Hematopoietic multipotent progenitor cell treated with erythropoietin and hydrocortisone succinate and interleukin-3 and kit ligand, for 8 days (in vitro differentiated cells): ENCODE measurements at regions not wholly inside any gene's neighbourhood (a gene's known extent, or its start where the extent isn't known, plus 50 kb on each side); places are given as distances from the start of the nearest gene placed in this dataset.

Source experiments
- DNase-seq: peaks from one replicate; pipeline ENCODE4 v3.0.0-alpha.2; 2015

- DNase-seq = no peak
Measured at GRCh38 chr20:23228912-23229311, 121.7 kb upstream of the NXT1 start.

GRCh38 chr20:23227976-23228375, 122.6 kb upstream of the NXT1 start:
- no peak for DNase-seq

- no peak for DNase-seq
Measured at GRCh38 chr20:23227274-23227673, 123.3 kb upstream of the NXT1 start.

- DNase-seq = no peak
Measured at GRCh38 chr20:23226612-23227265, 123.9 kb upstream of the NXT1 start.

GRCh38 chr20:23225407-23226060, 125.1 kb upstream of the NXT1 start:
- DNase-seq = peak; percentile 46

- no peak for DNase-seq
Measured at GRCh38 chr20:23224806-23225205, 125.8 kb upstream of the NXT1 start.

- DNase-seq = peak; percentile 74
Measured at GRCh38 chr20:23223908-23224580, 126.5 kb upstream of the NXT1 start.

GRCh38 chr20:23222531-23223200, 127.9 kb upstream of the NXT1 start:
- no peak for DNase-seq

GRCh38 chr20:23217023-23217422, 130.9 kb upstream of the CD93 start:
- no peak for DNase-seq

- no peak for DNase-seq
Measured at GRCh38 chr20:23215344-23215995, 129.3 kb upstream of the CD93 start.

- DNase-seq = no peak
Measured at GRCh38 chr20:23214903-23215302, 128.8 kb upstream of the CD93 start.

- no peak for DNase-seq
Measured at GRCh38 chr20:23212464-23212995, 126.4 kb upstream of the CD93 start.

GRCh38 chr20:23212011-23212410, 125.9 kb upstream of the CD93 start:
- DNase-seq = no peak

- DNase-seq = no peak
Measured at GRCh38 chr20:23211164-23211563, 125.0 kb upstream of the CD93 start.

GRCh38 chr20:23207826-23208540, 121.9 kb upstream of the CD93 start:
- no peak for DNase-seq

- no peak for DNase-seq
Measured at GRCh38 chr20:23206995-23207394, 120.9 kb upstream of the CD93 start.

- no peak for DNase-seq
Measured at GRCh38 chr20:23206061-23206460, 119.9 kb upstream of the CD93 start.

- no peak for DNase-seq
Measured at GRCh38 chr20:23205611-23206041, 119.5 kb upstream of the CD93 start.

GRCh38 chr20:23205211-23205610, 119.1 kb upstream of the CD93 start:
- DNase-seq = no peak

- DNase-seq = no peak
Measured at GRCh38 chr20:23203951-23204730, 118.0 kb upstream of the CD93 start.

GRCh38 chr20:23203310-23203709, 117.2 kb upstream of the CD93 start:
- no peak for DNase-seq
